NT2/D1 (cell line): ENCODE measurements at regions not wholly inside any gene's neighbourhood (a gene's known extent, or its start where the extent isn't known, plus 50 kb on each side); places are given as distances from the start of the nearest gene placed in this dataset.

Source experiments
- DNase-seq: peaks from one replicate; pipeline ENCODE4 v3.0.0-alpha.2; 2011; ENCODE audit warnings: low read depth, low spot score
- H3K27me3 ChIP-seq: 2 replicates; pipeline ENCODE4 v1.6.0; 2011; ENCODE audit warnings: mild to moderate bottlenecking; ENCODE audit not compliant: insufficient read length, insufficient read depth
- H3K36me3 ChIP-seq: 2 replicates; pipeline ENCODE4 v1.6.1; 2011; ENCODE audit warnings: mild to moderate bottlenecking, low read length, mixed read lengths; ENCODE audit not compliant: insufficient read depth, insufficient read length
- H3K4me1 ChIP-seq: 2 replicates; pipeline ENCODE4 v1.5.1; 2011; ENCODE audit not compliant: insufficient read depth, insufficient read length
- H3K4me3 ChIP-seq: 2 replicates; pipeline ENCODE4 v1.5.1; 2011; ENCODE audit warnings: low read depth; ENCODE audit not compliant: insufficient read length
- H3K9ac ChIP-seq: 2 replicates; pipeline ENCODE4 v1.6.0; 2011; ENCODE audit warnings: low read depth; ENCODE audit not compliant: insufficient read length
- H3K9me3 ChIP-seq: 2 replicates; pipeline ENCODE4 v1.5.1; 2011; ENCODE audit warnings: mild to moderate bottlenecking, low read length; ENCODE audit not compliant: insufficient read depth
- SUZ12 ChIP-seq: IDR thresholded peaks from 2 replicates; pipeline ENCODE4 v1.6.1; 2011; ENCODE audit not compliant: insufficient read length, insufficient read depth; ENCODE audit errors: extremely low read depth
- YY1 ChIP-seq: IDR thresholded peaks from 2 replicates; pipeline ENCODE4 v1.6.1; 2011; ENCODE audit not compliant: insufficient read length, insufficient read depth
- ZNF274 ChIP-seq: IDR thresholded peaks from 2 replicates; pipeline ENCODE4 v1.6.1; 2011; ENCODE audit warnings: mild to moderate bottlenecking, low read depth, low read length

DNA sequence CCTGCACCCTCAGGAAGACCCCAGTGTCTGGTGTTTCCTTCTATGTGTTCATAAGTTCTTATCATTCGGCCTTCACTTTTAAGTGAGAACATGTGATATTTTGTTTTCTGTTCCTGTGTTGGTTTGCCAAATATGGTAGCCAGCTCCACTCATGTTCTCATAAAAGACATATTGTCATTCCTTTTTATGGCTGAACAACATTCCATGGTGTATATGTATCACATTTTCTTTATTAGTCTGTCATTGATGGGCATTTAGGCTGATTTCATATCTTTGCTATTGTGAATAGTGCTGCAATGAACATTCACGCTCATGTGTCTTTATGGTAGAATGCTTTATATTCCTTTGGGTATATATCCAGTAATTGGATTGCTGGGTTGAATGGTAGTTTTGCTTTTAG is 645.1 kb downstream of the SLC16A7 start:
- Histone ChIP-seq H3K36me3 (no peaks in the 10 kb centered on the region), H3K9me3 (no peaks in the 10 kb centered on the region), H3K27me3 (no peaks in the 10 kb centered on the region), H3K4me3 (no peak overlapping the region), H3K4me1 (no peaks in the 10 kb centered on the region), H3K9ac (no peak overlapping the region)
- TF ChIP-seq ZNF274 (no peak), YY1 (no peak), SUZ12 (no peak)
- no peak for DNase-seq

DNA sequence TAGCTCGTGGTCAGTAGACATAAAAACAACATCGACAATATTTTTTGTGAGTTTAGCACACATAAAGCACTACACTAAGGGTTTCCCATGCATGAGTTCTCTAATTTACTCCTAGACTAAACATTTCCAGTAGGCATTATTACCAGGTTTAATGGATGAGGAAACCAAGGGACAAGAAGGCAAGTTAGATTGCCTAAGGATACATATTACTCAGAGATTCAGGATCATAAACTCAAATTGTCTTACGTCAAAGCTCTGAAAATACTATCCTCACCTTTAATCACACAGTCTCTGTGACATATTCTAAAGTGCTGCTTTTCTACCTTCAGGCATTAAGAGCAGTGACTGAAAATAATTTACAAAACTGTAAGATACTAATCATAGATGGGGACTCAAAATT is 655.3 kb downstream of the SLC16A7 start:
- no peak overlapping the region for H3K4me3 ChIP-seq
- H3K9me3 ChIP-seq, result no peaks in the 10 kb centered on the region
- H3K36me3 ChIP-seq, result no peaks in the 10 kb centered on the region
- no peaks in the 10 kb centered on the region for H3K4me1 ChIP-seq
- no peak overlapping the region for H3K9ac ChIP-seq
- DNase-seq, result no peak
- TF ChIP-seq YY1, result no peak
- no peak for TF ChIP-seq SUZ12
- TF ChIP-seq ZNF274, result no peak
- H3K27me3 ChIP-seq, result no peaks in the 10 kb centered on the region

DNA sequence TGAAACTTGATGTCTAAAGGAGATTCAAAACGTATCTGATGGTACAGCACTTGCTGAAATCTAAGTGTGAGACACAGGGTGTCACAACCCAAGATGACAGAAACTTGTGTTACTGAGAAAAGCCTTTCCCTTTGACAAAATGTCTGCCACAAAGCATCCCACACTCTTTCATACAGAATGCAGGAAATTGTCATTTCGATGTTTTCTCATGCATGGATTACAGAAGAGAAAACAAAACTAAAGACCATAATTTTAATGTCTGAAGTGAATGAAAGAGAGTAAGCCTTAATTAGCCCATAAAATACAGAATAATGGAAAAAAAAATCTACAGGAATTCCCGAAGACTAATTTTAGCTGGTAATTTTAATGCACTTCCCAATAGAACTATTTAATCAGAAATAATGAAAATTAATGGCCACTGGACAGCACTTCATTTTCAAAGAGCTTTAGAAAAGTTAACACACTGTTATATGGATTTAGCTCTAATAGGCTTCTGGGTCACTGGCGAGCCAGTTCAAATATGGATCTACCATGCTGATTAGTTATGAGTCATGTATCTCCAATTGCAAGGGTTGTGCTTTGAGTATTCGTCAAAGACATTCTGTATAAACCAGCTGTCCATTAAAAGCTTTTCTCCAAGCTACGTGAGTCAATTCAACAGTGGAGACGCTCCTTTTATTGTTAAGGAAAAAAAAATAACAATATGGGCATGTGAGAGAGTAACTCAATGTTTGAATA is 656.7 kb downstream of the SLC16A7 start:
- Histone ChIP-seq H3K9me3 (no peaks in the 10 kb centered on the region), H3K36me3 (no peaks in the 10 kb centered on the region), H3K4me3 (no peak overlapping the region), H3K27me3 (no peaks in the 10 kb centered on the region), H3K9ac (no peak overlapping the region), H3K4me1 (no peaks in the 10 kb centered on the region)
- TF ChIP-seq YY1, result no peak
- TF ChIP-seq ZNF274, result no peak
- no peak for TF ChIP-seq SUZ12
- no peak for DNase-seq

DNA sequence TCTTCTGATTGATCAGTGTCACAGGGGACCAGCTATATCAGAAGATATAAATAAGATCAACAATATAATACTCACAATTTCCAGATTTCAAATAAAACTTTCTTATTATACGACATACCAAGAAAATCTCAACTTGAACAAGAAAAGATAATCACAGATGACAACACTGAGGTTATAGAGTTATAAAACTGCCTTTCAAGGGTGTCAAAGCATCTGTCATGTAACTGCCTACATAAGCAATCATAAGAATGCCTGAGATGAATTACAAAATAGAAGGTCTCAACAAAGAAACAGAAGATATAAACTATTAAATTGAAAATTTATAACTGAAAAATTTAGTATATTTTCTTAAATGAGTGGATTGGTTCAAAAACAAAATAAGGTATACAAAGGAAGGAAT is 659.2 kb downstream of the SLC16A7 start:
- H3K4me3 ChIP-seq, result no peak overlapping the region
- H3K4me1 ChIP-seq, result no peaks in the 10 kb centered on the region
- H3K9me3 ChIP-seq, result no peaks in the 10 kb centered on the region
- no peaks in the 10 kb centered on the region for H3K27me3 ChIP-seq
- DNase-seq, result no peak
- H3K9ac ChIP-seq, result no peak overlapping the region
- H3K36me3 ChIP-seq, result no peaks in the 10 kb centered on the region
- TF ChIP-seq YY1 (no peak), SUZ12 (no peak), ZNF274 (no peak)

DNA sequence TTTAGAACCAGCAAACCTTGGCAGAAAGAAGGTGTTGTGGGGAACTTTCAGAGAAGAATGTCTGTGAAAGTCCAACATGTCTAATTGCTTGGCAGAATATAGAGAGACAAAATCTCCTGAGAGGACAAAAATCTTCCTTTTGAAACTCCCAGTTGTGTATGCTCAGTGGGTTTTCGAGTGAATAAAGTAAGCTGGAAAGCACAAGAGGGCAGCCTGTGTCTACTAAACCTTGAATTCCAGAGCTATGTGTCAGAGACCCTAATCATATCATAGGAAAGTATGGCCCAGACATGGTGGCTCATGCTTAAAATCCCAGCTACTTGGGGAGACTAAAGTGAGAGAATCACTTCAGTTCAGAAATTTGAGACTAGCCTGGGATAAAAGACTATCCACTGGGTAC is 661.2 kb downstream of the SLC16A7 start:
- no peak for TF ChIP-seq SUZ12
- TF ChIP-seq YY1, result no peak
- TF ChIP-seq ZNF274, result no peak
- H3K36me3 ChIP-seq, result no peaks in the 10 kb centered on the region
- DNase-seq, result no peak
- no peaks in the 10 kb centered on the region for H3K27me3 ChIP-seq
- no peaks in the 10 kb centered on the region for H3K4me1 ChIP-seq
- no peak overlapping the region for H3K4me3 ChIP-seq
- H3K9ac ChIP-seq, result no peak overlapping the region
- H3K9me3 ChIP-seq, result no peaks in the 10 kb centered on the region

DNA sequence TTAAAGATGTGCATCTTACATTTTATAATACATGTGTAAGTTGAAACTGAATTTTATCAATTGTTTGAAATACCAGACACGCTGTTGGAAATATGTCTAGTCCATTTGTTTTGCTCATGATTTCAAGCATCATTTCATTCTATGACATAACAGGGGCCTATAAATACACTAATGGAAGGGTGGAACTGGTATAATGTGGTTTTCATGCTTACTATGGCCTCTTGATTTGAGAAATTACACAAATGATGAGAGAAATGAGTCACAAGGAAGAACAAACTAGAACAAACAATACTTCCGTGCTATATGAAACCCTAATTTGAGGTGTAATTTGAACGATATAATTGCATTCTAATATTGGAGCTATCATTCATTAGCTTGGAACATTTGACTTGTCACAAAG is 663.4 kb downstream of the SLC16A7 start:
- no peaks in the 10 kb centered on the region for H3K4me1 ChIP-seq
- no peaks in the 10 kb centered on the region for H3K27me3 ChIP-seq
- no peaks in the 10 kb centered on the region for H3K9me3 ChIP-seq
- H3K36me3 ChIP-seq, result no peaks in the 10 kb centered on the region
- H3K4me3 ChIP-seq, result no peak overlapping the region
- no peak for DNase-seq
- H3K9ac ChIP-seq, result no peak overlapping the region
- TF ChIP-seq YY1 (no peak), ZNF274 (no peak), SUZ12 (no peak)

DNA sequence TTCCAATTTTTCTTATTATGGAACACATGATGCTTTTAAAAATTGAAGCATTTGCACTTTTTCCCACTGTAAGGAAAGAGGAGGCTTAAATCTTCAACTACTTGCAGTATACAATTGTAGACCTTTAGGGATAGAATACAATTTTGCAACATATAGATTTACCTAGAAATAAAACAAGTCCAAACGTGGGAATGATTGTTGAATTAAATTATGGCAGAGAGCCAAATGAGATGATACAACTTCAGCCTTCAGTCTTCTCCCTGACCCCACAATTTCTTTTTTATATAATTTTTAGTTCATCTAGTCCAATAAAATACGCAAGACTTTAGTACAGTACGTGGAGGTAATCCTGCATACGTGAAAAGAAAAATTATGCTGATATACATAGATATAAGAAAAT is 666.5 kb downstream of the SLC16A7 start:
- Histone ChIP-seq H3K4me1 (no peaks in the 10 kb centered on the region), H3K9ac (no peak overlapping the region), H3K27me3 (no peaks in the 10 kb centered on the region), H3K4me3 (no peak overlapping the region), H3K36me3 (no peaks in the 10 kb centered on the region), H3K9me3 (no peaks in the 10 kb centered on the region)
- TF ChIP-seq ZNF274 (no peak), YY1 (no peak), SUZ12 (no peak)
- DNase-seq, result no peak

DNA sequence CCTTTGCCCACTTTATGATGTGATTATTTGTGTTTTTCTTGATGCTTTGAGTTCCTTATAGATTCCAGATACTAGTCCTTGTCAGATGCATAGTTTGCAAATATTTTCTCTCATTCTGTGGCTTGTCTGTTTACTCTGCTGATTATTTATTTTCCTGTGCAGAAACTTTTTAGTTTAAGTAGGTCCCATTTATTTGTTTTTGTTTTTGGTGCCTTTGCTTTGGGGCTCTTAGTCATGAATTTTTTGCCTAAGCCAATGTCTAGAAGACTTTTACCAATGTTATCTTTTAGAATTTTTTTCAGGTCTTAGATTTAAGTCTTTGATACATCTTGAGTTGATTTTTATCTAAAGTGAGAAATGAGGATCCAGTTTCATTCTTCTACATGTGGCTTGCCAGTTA is 667.3 kb downstream of the SLC16A7 start:
- no peaks in the 10 kb centered on the region for H3K9me3 ChIP-seq
- TF ChIP-seq SUZ12, result no peak
- no peak for TF ChIP-seq ZNF274

More for the DNA sequence above, 667.3 kb downstream of the SLC16A7 start:
- Histone ChIP-seq H3K36me3 (no peaks in the 10 kb centered on the region), H3K27me3 (no peaks in the 10 kb centered on the region), H3K4me3 (no peak overlapping the region), H3K4me1 (no peaks in the 10 kb centered on the region), H3K9ac (no peak overlapping the region)
- DNase-seq, result no peak
